ENCODE measurements at regions not wholly inside any gene's neighbourhood (a gene's known extent, or its start where the extent isn't known, plus 50 kb on each side); places are given as distances from the start of the nearest gene placed in this dataset.

GRCh38 chr17:77442976-77443747 is 302.4 kb downstream of the SEC14L1 start:
- Histone ChIP-seq H3K4me1 (peaks cover 75 to 89% (median 81%) of the 10 kb centered on the region in 4 donors), H3K4me3 (no peak overlapping the region), H3K9me3 (no peaks in the 10 kb centered on the region), H3K27me3 (no peaks in the 10 kb centered on the region), H3K27ac (peak overlapping the region in 3 of 4 donors; percentile 5 to 80 (median 78)), H3K36me3 (no peaks in the 10 kb centered on the region)
- ATAC-seq (ENCODE audit: low FRiP score in 2 of 2), result no peak
- 80 to 85% methylated on average over 10 of the region's 10 CpGs for WGBS, 2 donors
- TF ChIP-seq POLR2A (IDR thresholded peaks at IDR 0.05) (no peak), EP300 (IDR thresholded peaks at IDR 0.05) (no peak)
- no peak for DNase-seq

GRCh38 chr17:77443748-77444260 is 303.0 kb downstream of the SEC14L1 start:
- H3K9me3 ChIP-seq, result no peaks in the 10 kb centered on the region
- no peak for TF ChIP-seq POLR2A (IDR thresholded peaks at IDR 0.05)
- no peak for TF ChIP-seq CTCF (IDR thresholded peaks at IDR 0.05)
- TF ChIP-seq POLR2AphosphoS5 (IDR thresholded peaks at IDR 0.05), result no peak
- TF ChIP-seq EP300 (IDR thresholded peaks at IDR 0.05), result no peak
- DNase-seq (no peak), ATAC-seq (ENCODE audit: low FRiP score in 2 of 2) (no peak)
- peaks cover 68 to 83% (median 74%) of the 10 kb centered on the region in 4 donors for H3K4me1 ChIP-seq
- no peaks in the 10 kb centered on the region for H3K27me3 ChIP-seq
- no peaks in the 10 kb centered on the region for H3K36me3 ChIP-seq
- peak overlapping the region; percentile 63 to 83 (median 79) for H3K27ac ChIP-seq
- H3K4me3 ChIP-seq, result no peak overlapping the region
- 91 to 96% methylated on average over 8 of the region's 8 CpGs for WGBS, 2 donors

DNA sequence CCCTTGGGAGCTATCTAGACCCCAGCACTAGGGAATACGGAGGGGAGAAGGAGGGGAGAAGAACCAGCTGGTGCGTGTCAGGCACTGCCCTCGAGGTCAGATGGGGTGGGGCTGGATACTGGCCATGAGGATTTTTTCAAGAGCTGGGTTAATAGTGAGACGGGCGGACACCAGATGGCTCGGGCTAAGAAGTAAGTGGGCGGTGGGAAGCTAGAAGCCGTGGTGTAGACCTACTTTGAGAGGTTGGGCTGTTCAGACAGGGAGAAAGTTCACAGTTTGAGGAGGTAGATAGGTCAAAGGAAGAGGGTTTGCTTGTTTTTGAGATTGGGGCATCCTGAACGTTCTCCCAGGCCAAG is 303.8 kb downstream of the SEC14L1 start:
- ATAC-seq (ENCODE audit: low FRiP score in 2 of 2) (peak; percentile 39 to 68), DNase-seq (no peak)
- Histone ChIP-seq H3K4me3 (no peak overlapping the region), H3K9me3 (no peaks in the 10 kb centered on the region), H3K27ac (peak overlapping the region; percentile 63 to 83 (median 79)), H3K4me1 (peaks cover 64 to 81% (median 71%) of the 10 kb centered on the region in 4 donors), H3K27me3 (no peaks in the 10 kb centered on the region), H3K36me3 (no peaks in the 10 kb centered on the region)
- WGBS, 2 donors, result 21 to 29% methylated on average over 9 of the region's 9 CpGs
- TF ChIP-seq CTCF (IDR thresholded peaks at IDR 0.05) (no peak), POLR2AphosphoS5 (IDR thresholded peaks at IDR 0.05) (peak in 1 of 2 donors; percentile 23)

GRCh38 chr17:77444984-77445759 is 304.4 kb downstream of the SEC14L1 start:
- H3K4me1 ChIP-seq, result peaks cover 64 to 81% (median 71%) of the 10 kb centered on the region in 4 donors
- no peaks in the 10 kb centered on the region for H3K27me3 ChIP-seq
- WGBS, 2 donors, result 33 to 40% methylated on average over 2 to 15 of the region's 15 CpGs
- H3K36me3 ChIP-seq, result no peaks in the 10 kb centered on the region
- no peaks in the 10 kb centered on the region for H3K9me3 ChIP-seq
- ATAC-seq (ENCODE audit: low FRiP score in 2 of 2) (peak; percentile 55 to 73), DNase-seq (peak; percentile 75 to 79)
- peak overlapping the region; percentile 63 to 83 (median 79) for H3K27ac ChIP-seq
- peak overlapping the region in 2 of 4 donors; percentile 9 to 14 for H3K4me3 ChIP-seq
- TF ChIP-seq POLR2AphosphoS5 (IDR thresholded peaks at IDR 0.05), result peak; percentile 63 to 70
- TF ChIP-seq POLR2A (IDR thresholded peaks at IDR 0.05), result no peak
- peak in 2 of 4 donors; percentile 10 to 45 for TF ChIP-seq EP300 (IDR thresholded peaks at IDR 0.05)
- no peak for TF ChIP-seq CTCF (IDR thresholded peaks at IDR 0.05)

Measured in upper lobe of left lung (tissue), 6 donors.